A673 (cell line): ENCODE measurements at regions not wholly inside any gene's neighbourhood (a gene's known extent, or its start where the extent isn't known, plus 50 kb on each side); places are given as distances from the start of the nearest gene placed in this dataset.

Source experiments
- BruUV-seq: library from RNA; stranded (reverse); fragments of 400-500 nt; replicated peaks from 2 replicates; lab custom pipeline; 2021; lab: Mats Ljungman, UMichigan
- CTCF ChIA-PET: fragments of 300-600 bp; sonication (Branson Sonifier 250); formaldehyde crosslinking; loops from one replicate; lab custom pipeline; 2022; ENCODE audit warnings: antibody characterized with exemption; lab: Charles Lee
- POLR2A ChIA-PET: fragments of 300-600 bp; sonication (Branson Sonifier 250); formaldehyde crosslinking; loops from one replicate; lab custom pipeline; 2022; ENCODE audit warnings: antibody characterized with exemption; ENCODE audit not compliant: low non-redundant PET; lab: Charles Lee
- DNase-seq: peaks from one replicate; pipeline ENCODE4 v3.0.0-alpha.2; 2015; ENCODE audit warnings: low spot score
- H3K27ac ChIP-seq: fragments of 200-600 bp; sonication (generic); 2 replicates; pipeline ENCODE4 v1.5.1; 2016; ENCODE audit warnings: mixed run types, low read depth, mild to moderate bottlenecking, mixed read lengths, antibody characterized with exemption, low read length; ENCODE audit not compliant: poor library complexity, severe bottlenecking
- H3K27me3 ChIP-seq: fragments of 200-600 bp; sonication (generic); replicated peaks from 2 replicates; pipeline ENCODE4 v1.6.1; 2017; ENCODE audit warnings: mixed run types, low read depth, mild to moderate bottlenecking, mixed read lengths, antibody characterized with exemption, low read length; ENCODE audit not compliant: insufficient read depth, poor library complexity
- H3K36me3 ChIP-seq: fragments of 200-600 bp; sonication (generic); 2 replicates; pipeline ENCODE4 v1.6.1; 2016; ENCODE audit warnings: mixed run types, mild to moderate bottlenecking, mixed read lengths, antibody characterized with exemption, low read length; ENCODE audit not compliant: insufficient read depth, poor library complexity, severe bottlenecking
- H3K4me1 ChIP-seq: fragments of 200-600 bp; sonication (generic); 2 replicates; pipeline ENCODE4 v1.6.1; 2017; ENCODE audit warnings: mixed run types, mild to moderate bottlenecking, mixed read lengths, antibody characterized with exemption, low read length; ENCODE audit not compliant: insufficient read depth, poor library complexity, severe bottlenecking
- H3K4me3 ChIP-seq: fragments of 200-600 bp; sonication (generic); 2 replicates; pipeline ENCODE4 v1.5.1; 2016; ENCODE audit warnings: low read depth, mixed run types, mild to moderate bottlenecking, mixed read lengths, low read length; ENCODE audit not compliant: poor library complexity, severe bottlenecking
- H3K9me3 ChIP-seq: fragments of 200-600 bp; sonication (generic); 2 replicates; pipeline ENCODE4 v1.6.1; 2016; ENCODE audit warnings: mixed run types, low read depth, mild to moderate bottlenecking, mixed read lengths, antibody characterized with exemption, low read length; ENCODE audit not compliant: poor library complexity, severe bottlenecking
- CTCF ChIP-seq: fragments of 300-800, 200-600 bp; sonication (generic); conservative IDR thresholded peaks from 2 replicates; pipeline ENCODE4 v1.5.1; 2017; ENCODE audit warnings: low read depth, mild to moderate bottlenecking, antibody characterized with exemption, low read length, moderate library complexity, mixed read lengths
- EZH2 ChIP-seq: fragments of 200-600 bp; sonication (generic); IDR thresholded peaks from 2 replicates; pipeline ENCODE4 v1.6.1; 2017; ENCODE audit warnings: borderline replicate concordance, low read depth, mild to moderate bottlenecking, mixed read lengths, antibody characterized with exemption, low read length; ENCODE audit not compliant: poor library complexity, severe bottlenecking
- intact Hi-C: fragments of 100-400 bp; cut with micrococcal nuclease; formaldehyde crosslinking; loops from one replicate; pipeline ENCODE4 v1.10.0; 2022; ENCODE audit not compliant: unreplicated experiment

- H3K27ac ChIP-seq = no peak overlapping the region
- H3K9me3 ChIP-seq = no peaks in the 10 kb centered on the region
- no peaks in the 10 kb centered on the region for H3K4me1 ChIP-seq
- no TSS peak for BruUV-seq
- intact Hi-C loops = no loop called here
- no peak for DNase-seq
- CTCF ChIA-PET = no interaction called here
- no peak overlapping the region for H3K4me3 ChIP-seq
- TF ChIP-seq EZH2 = no peak
- no peak for TF ChIP-seq CTCF
- POLR2A ChIA-PET = no interaction called here
- H3K27me3 ChIP-seq = peaks cover 17% of the 10 kb centered on the region
- H3K36me3 ChIP-seq = no peaks in the 10 kb centered on the region
Measured at GRCh38 chr16:73499276-73499675, 451.3 kb upstream of the ZFHX3 start.

GRCh38 chr16:73485880-73486279 is 438.0 kb upstream of the ZFHX3 start:
- BruUV-seq = no TSS peak
- Histone ChIP-seq H3K4me1 (no peaks in the 10 kb centered on the region), H3K36me3 (no peaks in the 10 kb centered on the region), H3K4me3 (no peak overlapping the region), H3K27me3 (peaks cover 10% of the 10 kb centered on the region), H3K9me3 (no peaks in the 10 kb centered on the region), H3K27ac (no peak overlapping the region)
- TF ChIP-seq CTCF (no peak), EZH2 (no peak)
- CTCF ChIA-PET = no interaction called here
- POLR2A ChIA-PET = no interaction called here
- no peak for DNase-seq
- intact Hi-C loops = no loop called here

DNA sequence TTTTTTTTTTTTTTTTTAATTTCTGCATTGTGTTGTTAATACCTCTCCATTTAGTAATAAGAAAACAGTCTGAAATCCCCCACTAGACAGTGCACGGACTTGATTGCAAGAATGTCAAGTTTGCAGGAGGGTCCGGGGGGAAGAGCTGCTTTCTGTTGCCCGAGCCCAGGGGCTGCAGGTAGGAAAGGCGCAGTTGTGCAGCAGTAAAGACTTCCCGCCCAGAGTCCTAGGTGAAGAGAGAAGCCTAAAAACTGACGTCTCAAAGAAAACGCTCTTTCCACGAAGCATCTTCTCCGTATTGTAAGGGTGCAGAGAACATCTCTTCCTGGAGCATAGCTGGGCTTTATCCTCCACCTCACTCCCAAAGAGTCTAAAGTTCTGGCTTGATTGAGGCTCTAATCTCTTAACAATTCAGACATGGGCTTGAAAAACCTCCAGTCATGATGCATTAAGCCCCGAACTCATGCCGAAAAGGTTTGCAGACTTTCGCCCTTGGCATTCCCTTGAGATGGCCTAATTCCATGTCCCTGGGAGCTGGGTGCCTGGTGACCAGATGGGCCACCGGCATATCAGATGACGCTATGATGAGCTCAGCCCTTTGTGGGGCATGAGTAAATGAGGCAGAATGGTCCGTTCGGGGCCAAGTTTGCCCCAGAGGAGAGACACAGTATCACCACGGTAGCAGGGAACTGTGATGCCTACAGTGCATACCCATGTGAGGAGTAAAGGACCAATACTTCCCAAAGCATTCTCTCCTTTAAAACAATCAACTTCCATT is 436.2 kb upstream of the ZFHX3 start:
- no peak overlapping the region for H3K27ac ChIP-seq
- DNase-seq = no peak
- peaks cover 13% of the 10 kb centered on the region for H3K27me3 ChIP-seq
- H3K9me3 ChIP-seq = no peaks in the 10 kb centered on the region
- no peaks in the 10 kb centered on the region for H3K36me3 ChIP-seq
- ChIA-PET POLR2A (no interaction called here), CTCF (no interaction called here)
- H3K4me1 ChIP-seq = no peaks in the 10 kb centered on the region
- BruUV-seq = no TSS peak
- no peak overlapping the region for H3K4me3 ChIP-seq
- TF ChIP-seq EZH2 (no peak), CTCF (no peak)
- intact Hi-C loops = no loop called here
